ENCODE measurements at regions not wholly inside any gene's neighbourhood (a gene's known extent, or its start where the extent isn't known, plus 50 kb on each side); places are given as distances from the start of the nearest gene placed in this dataset.

DNA sequence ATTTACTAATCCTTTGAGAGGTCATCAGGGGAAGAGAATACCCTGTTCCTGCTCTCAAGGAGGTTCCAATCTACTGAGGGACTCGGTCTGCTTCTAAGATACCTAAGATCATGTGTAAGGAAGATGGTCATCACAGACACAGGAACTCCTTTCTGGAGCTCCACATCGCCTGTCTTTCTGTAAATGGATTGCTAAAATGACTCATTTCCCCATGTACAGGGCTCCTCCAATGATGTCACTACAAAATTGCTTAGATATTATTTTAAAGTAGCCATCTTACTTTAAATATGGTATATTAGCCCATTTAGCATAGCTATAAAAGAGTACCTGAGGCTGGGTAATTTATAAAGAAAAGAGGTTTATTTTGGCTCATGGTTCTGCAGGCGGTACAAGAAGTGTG lies 206.1 kb upstream of the PROK2 start:
- 85 to 100% methylated on average over 3 of the region's 3 CpGs for WGBS, 2 donors (ENCODE audit: low coverage in 1 of 2)
- H3K4me1 ChIP-seq, result no peaks in the 10 kb centered on the region
- TF ChIP-seq EP300 (IDR thresholded peaks at IDR 0.05) (no peak), POLR2AphosphoS5 (IDR thresholded peaks at IDR 0.05) (no peak), POLR2A (IDR thresholded peaks at IDR 0.05) (no peak)
- TF ChIP-seq, protein P1, sequence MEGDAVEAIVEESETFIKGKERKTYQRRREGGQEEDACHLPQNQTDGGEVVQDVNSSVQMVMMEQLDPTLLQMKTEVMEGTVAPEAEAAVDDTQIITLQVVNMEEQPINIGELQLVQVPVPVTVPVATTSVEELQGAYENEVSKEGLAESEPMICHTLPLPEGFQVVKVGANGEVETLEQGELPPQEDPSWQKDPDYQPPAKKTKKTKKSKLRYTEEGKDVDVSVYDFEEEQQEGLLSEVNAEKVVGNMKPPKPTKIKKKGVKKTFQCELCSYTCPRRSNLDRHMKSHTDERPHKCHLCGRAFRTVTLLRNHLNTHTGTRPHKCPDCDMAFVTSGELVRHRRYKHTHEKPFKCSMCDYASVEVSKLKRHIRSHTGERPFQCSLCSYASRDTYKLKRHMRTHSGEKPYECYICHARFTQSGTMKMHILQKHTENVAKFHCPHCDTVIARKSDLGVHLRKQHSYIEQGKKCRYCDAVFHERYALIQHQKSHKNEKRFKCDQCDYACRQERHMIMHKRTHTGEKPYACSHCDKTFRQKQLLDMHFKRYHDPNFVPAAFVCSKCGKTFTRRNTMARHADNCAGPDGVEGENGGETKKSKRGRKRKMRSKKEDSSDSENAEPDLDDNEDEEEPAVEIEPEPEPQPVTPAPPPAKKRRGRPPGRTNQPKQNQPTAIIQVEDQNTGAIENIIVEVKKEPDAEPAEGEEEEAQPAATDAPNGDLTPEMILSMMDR (IDR thresholded peaks at IDR 0.05), result no peak
- no peaks in the 10 kb centered on the region for H3K27me3 ChIP-seq
- no peak overlapping the region for H3K27ac ChIP-seq
- H3K9me3 ChIP-seq, result no peaks in the 10 kb centered on the region
- H3K36me3 ChIP-seq, result no peaks in the 10 kb centered on the region
- no peak overlapping the region for H3K4me3 ChIP-seq
- no peak for ATAC-seq

DNA sequence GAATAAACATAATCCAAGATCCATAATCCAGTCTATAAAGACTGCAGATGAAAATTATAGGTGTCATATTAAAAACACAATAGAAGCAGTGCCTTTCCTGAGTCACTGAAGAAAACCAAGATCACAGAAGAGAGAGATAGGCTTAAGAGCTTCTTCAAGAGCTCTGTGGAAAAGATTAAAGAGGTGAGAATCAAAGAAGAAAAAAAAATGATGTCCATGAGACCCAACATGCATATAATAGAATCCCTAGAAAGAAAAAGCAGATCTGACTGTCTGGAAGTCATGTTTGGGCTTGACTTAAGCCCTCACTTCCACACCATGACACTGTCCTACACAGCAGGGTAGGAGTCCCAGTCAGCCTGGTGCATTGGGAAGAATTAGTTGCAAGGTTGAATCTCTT lies 205.6 kb upstream of the PROK2 start:
- no peaks in the 10 kb centered on the region for H3K27me3 ChIP-seq
- no peak overlapping the region for H3K4me3 ChIP-seq
- TF ChIP-seq POLR2A (IDR thresholded peaks at IDR 0.05) (no peak), EP300 (IDR thresholded peaks at IDR 0.05) (no peak), POLR2AphosphoS5 (IDR thresholded peaks at IDR 0.05) (no peak)
- TF ChIP-seq, protein P1 (IDR thresholded peaks at IDR 0.05), result no peak
- H3K27ac ChIP-seq, result no peak overlapping the region
- no peaks in the 10 kb centered on the region for H3K9me3 ChIP-seq
- H3K36me3 ChIP-seq, result no peaks in the 10 kb centered on the region
- ATAC-seq, result no peak
- no peaks in the 10 kb centered on the region for H3K4me1 ChIP-seq

DNA sequence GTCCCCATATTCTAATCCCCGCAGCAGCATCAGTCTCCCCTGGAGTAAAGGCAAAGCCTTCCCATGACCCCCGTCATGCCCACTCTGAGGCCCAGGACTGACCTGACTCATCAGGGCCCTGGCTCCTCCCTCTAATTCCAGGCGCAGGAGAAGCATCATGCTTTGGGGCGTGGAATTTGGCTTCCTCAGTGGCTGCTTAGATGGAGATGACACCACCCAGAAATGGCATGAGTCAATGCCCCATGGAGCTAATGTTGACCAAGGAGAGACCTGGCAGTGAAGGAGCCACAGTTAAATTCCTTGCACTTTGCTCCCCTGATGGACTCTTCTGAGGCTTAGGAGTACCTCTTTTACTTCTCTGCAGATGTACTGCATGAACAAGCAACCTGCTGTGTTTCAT lies 204.2 kb upstream of the PROK2 start:
- no peaks in the 10 kb centered on the region for H3K4me1 ChIP-seq
- H3K4me3 ChIP-seq, result no peak overlapping the region
- no peaks in the 10 kb centered on the region for H3K27me3 ChIP-seq
- 100% methylated on average over 1 of the region's 4 CpGs; no CpG with 5 or more reads in 1 of the 2 donors for WGBS, 2 donors (ENCODE audit: low coverage in 1 of 2)
- H3K27ac ChIP-seq, result no peak overlapping the region
- ATAC-seq, result no peak
- TF ChIP-seq POLR2AphosphoS5 (IDR thresholded peaks at IDR 0.05) (no peak), POLR2A (IDR thresholded peaks at IDR 0.05) (no peak)
- H3K36me3 ChIP-seq, result no peaks in the 10 kb centered on the region
- no peaks in the 10 kb centered on the region for H3K9me3 ChIP-seq

DNA sequence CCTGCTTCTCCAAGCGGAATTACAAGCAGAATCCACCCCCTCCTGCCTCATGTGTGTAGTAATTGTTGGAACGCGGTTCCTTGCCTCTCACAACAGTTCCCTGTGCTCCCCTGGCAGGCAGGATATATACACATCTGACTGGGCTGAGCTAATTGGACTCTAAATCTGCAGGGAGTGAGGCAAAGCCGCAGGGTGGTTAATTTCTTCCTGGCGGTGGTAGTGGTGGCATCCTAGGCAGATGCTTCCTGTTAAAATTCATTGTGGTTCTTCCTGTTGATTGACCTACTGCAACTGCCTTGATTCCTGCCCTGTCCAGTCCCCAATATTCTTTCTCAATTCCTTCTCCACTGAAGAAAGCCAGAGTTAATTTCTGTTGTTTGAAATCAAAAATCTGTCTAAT lies 202.9 kb upstream of the PROK2 start:
- Histone ChIP-seq H3K9me3 (no peaks in the 10 kb centered on the region), H3K27ac (no peak overlapping the region), H3K4me3 (no peak overlapping the region), H3K4me1 (no peaks in the 10 kb centered on the region), H3K27me3 (no peaks in the 10 kb centered on the region), H3K36me3 (no peaks in the 10 kb centered on the region)
- TF ChIP-seq POLR2A (IDR thresholded peaks at IDR 0.05), result no peak
- TF ChIP-seq EP300 (IDR thresholded peaks at IDR 0.05), result no peak
- TF ChIP-seq, protein P1 (IDR thresholded peaks at IDR 0.05), result no peak
- TF ChIP-seq POLR2AphosphoS5 (IDR thresholded peaks at IDR 0.05), result no peak
- peak; percentile 57 for ATAC-seq
- WGBS, 2 donors (ENCODE audit: low coverage in 1 of 2), result 64 to 83% methylated on average over 1 to 5 of the region's 5 CpGs

DNA sequence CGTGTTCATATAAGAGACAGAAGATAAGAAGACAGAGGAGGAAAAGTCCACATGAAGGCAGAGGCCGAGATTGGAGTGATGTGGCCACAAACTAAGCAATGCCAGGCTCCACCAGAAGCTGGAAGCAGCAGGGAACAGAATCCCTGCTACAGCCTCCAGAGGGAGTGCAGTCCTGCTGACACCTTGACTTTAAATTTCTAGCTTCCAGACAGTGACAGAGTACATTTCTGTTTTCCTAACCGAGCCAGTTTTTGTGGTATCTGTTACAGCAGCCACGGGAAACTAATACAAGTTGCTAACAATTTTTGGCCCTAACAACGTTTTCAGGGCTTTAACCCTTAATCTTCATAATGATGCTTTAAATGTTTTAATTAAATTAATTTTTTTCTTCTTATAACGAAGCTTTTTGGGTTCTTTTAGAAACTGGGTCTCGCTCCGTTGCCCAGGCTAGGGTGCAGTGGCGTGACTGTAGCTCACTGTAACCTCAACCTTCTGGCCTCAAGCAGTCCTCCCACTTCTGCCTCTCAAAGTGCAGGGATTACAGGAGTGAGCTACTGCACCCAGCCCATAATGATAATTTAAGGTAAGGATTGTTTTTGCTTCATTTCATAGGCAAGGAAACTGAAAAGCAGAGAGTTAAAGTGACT lies 202.3 kb upstream of the PROK2 start:
- no peaks in the 10 kb centered on the region for H3K9me3 ChIP-seq
- WGBS, 2 donors (ENCODE audit: low coverage in 1 of 2), result 72 to 83% methylated on average over 9 of the region's 9 CpGs
- no peak overlapping the region for H3K27ac ChIP-seq
- no peaks in the 10 kb centered on the region for H3K4me1 ChIP-seq
- ATAC-seq, result no peak
- TF ChIP-seq, protein P1 (IDR thresholded peaks at IDR 0.05), result peak in 2 of 4 experiments; percentile 12 to 25
- TF ChIP-seq POLR2AphosphoS5 (IDR thresholded peaks at IDR 0.05), result no peak
- no peak for TF ChIP-seq EP300 (IDR thresholded peaks at IDR 0.05)
- no peak for TF ChIP-seq POLR2A (IDR thresholded peaks at IDR 0.05)
- no peaks in the 10 kb centered on the region for H3K36me3 ChIP-seq
- H3K4me3 ChIP-seq, result no peak overlapping the region
- H3K27me3 ChIP-seq, result no peaks in the 10 kb centered on the region

Data from gastroesophageal sphincter (tissue), 4 donors.